ENCODE measurements at regions not wholly inside any gene's neighbourhood (a gene's known extent, or its start where the extent isn't known, plus 50 kb on each side); places are given as distances from the start of the nearest gene placed in this dataset.

GRCh38 chr4:133081246-133081645 is 67.8 kb upstream of the PCDH10 start:
- TF ChIP-seq CTCF (IDR thresholded peaks at IDR 0.05) (no peak), POLR2A (IDR thresholded peaks at IDR 0.05) (no peak)

Data from prostate gland (tissue), 2 donors.